CD4-positive, CD25-positive, alpha-beta regulatory T cell (primary cell): ENCODE measurements at regions not wholly inside any gene's neighbourhood (a gene's known extent, or its start where the extent isn't known, plus 50 kb on each side); places are given as distances from the start of the nearest gene placed in this dataset.

Experiments
- ATAC-seq, 2 donors: fragments of 150-1000 bp; cut with Tn5 transposase; one replicate each; pipeline ENCODE4 v1.10.0; 2021; ENCODE audit warnings: low read depth in 2 of 2, moderate number of reproducible peaks in 2 of 2, moderate library complexity in 1 of 2
- DNase-seq, 3 donors: peaks; one replicate each; pipeline versions ENCODE4 v3.0.0 to v3.0.0-alpha.2; 2012 to 2022; ENCODE audit warnings: mixed read lengths in 1 of 3
- H3K27ac ChIP-seq: one replicate; pipeline ENCODE4 v1.7.0; 2013; ENCODE audit warnings: mild to moderate bottlenecking, low read length; ENCODE audit not compliant: insufficient read depth, poor library complexity, severe bottlenecking
- H3K27me3 ChIP-seq: one replicate; pipeline ENCODE4 v1.7.0; 2013; ENCODE audit warnings: low read length; ENCODE audit not compliant: control insufficient read depth, insufficient read depth
- H3K36me3 ChIP-seq: one replicate; pipeline ENCODE4 v1.7.0; 2013; ENCODE audit warnings: mild to moderate bottlenecking, low read length, moderate library complexity; ENCODE audit not compliant: control insufficient read depth, insufficient read depth
- H3K4me1 ChIP-seq: 2 replicates; pipeline ENCODE4 v1.7.0; 2013; ENCODE audit warnings: mild to moderate bottlenecking, low read length; ENCODE audit not compliant: insufficient read depth, control insufficient read depth, poor library complexity, severe bottlenecking
- H3K4me3 ChIP-seq: one replicate; pipeline ENCODE4 v1.7.0; 2013; ENCODE audit warnings: low read depth, mild to moderate bottlenecking, low read length, moderate library complexity
- H3K9me3 ChIP-seq, 2 experiments: 1 replicate in 1 of 2; 2 replicates in 1 of 2; pipeline ENCODE4 v1.7.0; 2013; ENCODE audit warnings: low read length in 2 of 2, mild to moderate bottlenecking in 1 of 2, moderate library complexity in 1 of 2; ENCODE audit not compliant: control insufficient read depth in 2 of 2
- H3K27ac Mint-ChIP-seq, 3 donors: one replicate each; pipeline ENCODE4 v1.8.0; 2020 to 2022; ENCODE audit warnings: mild to moderate bottlenecking in 3 of 3, mixed read lengths in 3 of 3, moderate library complexity in 2 of 3
- H3K27me3 Mint-ChIP-seq: one replicate; pipeline ENCODE4 v1.8.0; 2022; ENCODE audit warnings: mild to moderate bottlenecking, mixed read lengths
- H3K36me3 Mint-ChIP-seq: one replicate; pipeline ENCODE4 v1.8.0; 2020; ENCODE audit warnings: mixed read lengths
- H3K4me1 Mint-ChIP-seq, 4 donors: one replicate each; pipeline ENCODE4 v1.8.0; 2020 to 2022; ENCODE audit warnings: mixed read lengths in 4 of 4, mild to moderate bottlenecking in 1 of 4
- H3K4me3 Mint-ChIP-seq, 4 donors: one replicate each; pipeline ENCODE4 v1.8.0; 2020 to 2022; ENCODE audit warnings: mild to moderate bottlenecking in 4 of 4, mixed read lengths in 4 of 4, moderate library complexity in 3 of 4
- H3K9me3 Mint-ChIP-seq, 7 donors: one replicate each; pipeline ENCODE4 v1.8.0; 2020 to 2022; ENCODE audit warnings: mixed read lengths in 7 of 7, mild to moderate bottlenecking in 3 of 7, moderate library complexity in 2 of 7

DNA sequence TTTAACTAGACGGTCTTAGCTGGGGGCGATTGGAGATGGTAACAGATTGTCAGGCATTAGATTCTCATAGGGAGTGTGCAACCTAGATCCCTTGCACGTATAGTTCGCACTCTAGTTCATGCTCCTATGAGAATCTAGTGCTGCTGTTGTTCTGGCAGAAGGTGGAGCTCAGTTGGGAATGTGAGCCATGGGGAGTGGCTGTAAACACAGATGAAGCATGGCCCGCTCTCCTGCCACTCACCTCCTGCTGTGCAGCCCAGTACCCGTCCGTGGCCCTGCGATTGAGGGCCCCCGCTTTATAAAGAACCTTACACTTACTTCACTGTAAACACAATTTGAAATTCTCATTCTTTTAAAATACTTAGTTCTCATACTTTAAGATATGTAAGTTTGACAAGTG is 339.4 kb downstream of the CDH26 start:
- H3K9me3 Mint-ChIP-seq = peaks cover 0 to 3% (median 0%) of the 10 kb centered on the region in 7 donors
- no peak overlapping the region for H3K4me3 ChIP-seq
- no peak overlapping the region for H3K27ac Mint-ChIP-seq
- peaks cover 7% of the 10 kb centered on the region for H3K27me3 Mint-ChIP-seq
- H3K4me1 Mint-ChIP-seq = peaks cover 0 to 7% (median 4%) of the 10 kb centered on the region in 4 donors
- no peaks in the 10 kb centered on the region for H3K4me1 ChIP-seq
- no peaks in the 10 kb centered on the region for H3K27me3 ChIP-seq
- DNase-seq (no peak), ATAC-seq (no peak)
- H3K27ac ChIP-seq = no peak overlapping the region
- no peaks in the 10 kb centered on the region for H3K9me3 ChIP-seq
- H3K36me3 ChIP-seq = no peaks in the 10 kb centered on the region
- no peak overlapping the region for H3K4me3 Mint-ChIP-seq
- H3K36me3 Mint-ChIP-seq = peaks cover 5% of the 10 kb centered on the region

DNA sequence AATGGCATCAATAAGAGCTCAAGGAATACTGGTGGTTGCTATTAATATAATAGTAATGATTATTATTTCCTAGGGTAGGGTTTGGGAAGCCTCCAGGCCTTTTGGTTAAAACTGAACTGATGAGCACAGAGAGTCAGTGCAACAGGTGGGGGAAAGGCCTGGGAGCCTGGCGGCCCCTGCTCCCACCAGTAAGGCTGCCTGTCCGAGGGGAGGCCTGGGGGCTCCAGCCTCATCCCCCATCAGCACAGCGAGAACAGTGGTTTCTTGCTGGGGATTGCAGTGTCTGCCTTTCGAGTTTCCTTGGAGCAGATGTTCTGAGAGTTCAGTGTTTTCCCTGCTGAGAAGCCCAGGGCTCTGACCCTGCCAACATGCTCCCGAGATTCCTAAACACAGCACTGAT is 340.4 kb downstream of the CDH26 start:
- H3K9me3 ChIP-seq = no peaks in the 10 kb centered on the region
- Mint-ChIP-seq H3K4me3 (no peak overlapping the region), H3K36me3 (peaks cover 5% of the 10 kb centered on the region)

DNA sequence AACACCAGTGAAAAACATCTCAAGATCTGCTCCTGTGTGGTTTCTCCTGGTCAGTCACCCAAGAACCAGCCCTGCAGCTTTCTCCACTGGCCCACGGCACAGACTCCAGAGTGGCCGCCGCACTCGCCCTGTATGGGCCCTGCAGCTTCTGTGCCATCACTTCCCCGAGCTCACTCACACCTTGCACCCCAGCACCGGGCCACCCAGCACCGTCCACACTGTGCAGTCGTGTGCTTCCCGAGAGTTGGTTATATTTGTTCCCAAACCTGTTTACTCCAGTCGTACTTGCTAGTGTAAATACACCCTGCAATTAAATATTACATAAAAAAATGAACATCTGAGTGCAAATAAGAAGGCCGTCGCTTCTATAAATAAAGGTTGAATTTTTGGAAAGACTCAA is 341.7 kb downstream of the CDH26 start:
- Mint-ChIP-seq H3K36me3 (peaks cover 4% of the 10 kb centered on the region), H3K4me3 (no peak overlapping the region), H3K27me3 (peaks cover 3% of the 10 kb centered on the region), H3K4me1 (peaks cover 0 to 3% (median 2%) of the 10 kb centered on the region in 4 donors), H3K27ac (no peak overlapping the region), H3K9me3 (peaks cover 0 to 3% (median 0%) of the 10 kb centered on the region in 7 donors)
- Histone ChIP-seq H3K27me3 (no peaks in the 10 kb centered on the region), H3K4me1 (no peaks in the 10 kb centered on the region), H3K27ac (no peak overlapping the region), H3K4me3 (no peak overlapping the region), H3K9me3 (no peaks in the 10 kb centered on the region), H3K36me3 (no peaks in the 10 kb centered on the region)
- ATAC-seq = no peak
- no peak for DNase-seq

More for the DNA sequence above, 340.4 kb downstream of the CDH26 start:
- no peaks in the 10 kb centered on the region for H3K4me1 ChIP-seq
- DNase-seq = no peak
- Mint-ChIP-seq H3K4me1 (peaks cover 0 to 7% (median 2%) of the 10 kb centered on the region in 4 donors), H3K27ac (no peak overlapping the region), H3K27me3 (peaks cover 7% of the 10 kb centered on the region), H3K9me3 (peaks cover 0 to 3% (median 0%) of the 10 kb centered on the region in 7 donors)
- H3K36me3 ChIP-seq = no peaks in the 10 kb centered on the region
- no peak overlapping the region for H3K27ac ChIP-seq
- no peak overlapping the region for H3K4me3 ChIP-seq
- no peaks in the 10 kb centered on the region for H3K27me3 ChIP-seq
- no peak for ATAC-seq

DNA sequence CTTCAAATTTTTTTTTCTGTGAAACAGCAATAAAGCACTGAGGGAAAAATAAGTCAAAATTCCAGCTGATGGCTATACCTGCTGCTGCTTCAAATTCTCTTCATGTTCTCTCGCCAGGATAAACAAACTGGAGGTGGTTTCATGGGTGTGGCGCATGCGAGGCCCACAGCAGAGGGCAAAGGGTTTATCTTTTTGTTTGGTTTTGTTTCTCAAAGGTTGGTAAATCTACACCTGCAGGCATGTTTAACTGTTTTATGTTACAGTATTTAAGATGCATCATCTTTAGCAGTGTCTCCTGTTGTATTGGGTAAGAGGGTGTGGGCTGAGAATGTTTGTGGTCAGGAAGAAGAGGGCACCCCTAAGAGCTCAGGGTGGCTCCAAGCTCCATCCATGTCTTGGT is 342.2 kb downstream of the CDH26 start:
- H3K4me3 Mint-ChIP-seq = no peak overlapping the region
- H3K4me1 ChIP-seq = no peaks in the 10 kb centered on the region
- peaks cover 0 to 3% (median 0%) of the 10 kb centered on the region in 4 donors for H3K4me1 Mint-ChIP-seq
- H3K27me3 ChIP-seq = no peaks in the 10 kb centered on the region
- H3K9me3 ChIP-seq = no peaks in the 10 kb centered on the region
- no peaks in the 10 kb centered on the region for H3K27me3 Mint-ChIP-seq
- H3K9me3 Mint-ChIP-seq = peaks cover 0 to 3% (median 0%) of the 10 kb centered on the region in 7 donors
- ATAC-seq (no peak), DNase-seq (no peak)
- H3K27ac ChIP-seq = no peak overlapping the region
- no peak overlapping the region for H3K4me3 ChIP-seq
- H3K36me3 ChIP-seq = no peaks in the 10 kb centered on the region
- no peak overlapping the region for H3K27ac Mint-ChIP-seq
- H3K36me3 Mint-ChIP-seq = peaks cover under 1% of the 10 kb centered on the region

DNA sequence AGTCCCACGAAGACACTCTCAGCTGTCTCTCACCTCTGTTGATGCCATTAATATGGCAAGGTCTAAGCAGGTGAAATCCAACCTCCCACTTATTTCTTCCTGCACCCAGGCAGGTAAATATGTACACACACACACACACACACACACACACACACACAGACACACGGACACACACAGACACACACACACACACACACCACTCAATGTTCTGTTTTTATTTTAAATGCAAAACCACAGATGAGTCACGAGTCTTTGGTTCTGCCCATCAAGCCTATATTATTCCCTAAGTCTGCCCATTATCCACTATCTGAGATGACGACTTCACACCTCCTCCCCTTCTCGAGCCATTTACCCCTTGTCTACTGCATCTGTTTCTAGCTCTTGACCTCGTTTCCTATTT is 344.7 kb downstream of the CDH26 start:
- no peaks in the 10 kb centered on the region for H3K27me3 ChIP-seq
- H3K9me3 Mint-ChIP-seq = peaks cover 0 to 3% (median 0%) of the 10 kb centered on the region in 7 donors
- ATAC-seq = no peak

DNA sequence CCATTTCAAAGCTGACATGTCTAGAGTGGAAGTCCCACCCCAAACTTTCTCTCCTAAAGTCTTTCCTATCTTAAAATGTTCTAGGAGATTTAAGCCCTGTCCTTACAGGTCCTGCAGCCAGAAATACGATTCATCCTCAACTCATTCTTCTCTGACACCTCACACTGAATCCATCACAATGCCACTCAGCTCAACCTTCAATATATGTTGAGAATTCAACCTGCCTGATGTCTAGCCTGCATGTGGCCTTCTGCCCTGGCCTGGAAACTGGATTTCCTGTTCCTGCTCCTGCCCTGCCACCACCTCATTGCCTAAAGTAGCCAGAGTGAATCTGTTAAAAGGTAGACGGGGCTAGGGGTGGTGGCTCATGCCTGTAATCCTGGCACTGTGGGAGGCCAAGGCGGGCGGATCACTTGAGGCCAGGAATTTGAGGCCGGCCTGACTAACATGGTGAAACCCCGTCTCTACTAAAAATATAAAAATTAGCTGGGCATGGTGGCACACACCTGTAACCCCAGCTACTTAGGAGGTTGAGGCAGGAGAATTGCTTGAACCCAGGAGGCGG is 345.9 kb downstream of the CDH26 start:
- Histone ChIP-seq H3K9me3 (no peaks in the 10 kb centered on the region), H3K4me1 (no peaks in the 10 kb centered on the region), H3K27ac (no peak overlapping the region), H3K4me3 (no peak overlapping the region), H3K27me3 (no peaks in the 10 kb centered on the region), H3K36me3 (no peaks in the 10 kb centered on the region)
- H3K27ac Mint-ChIP-seq = no peak overlapping the region
- DNase-seq (no peak), ATAC-seq (no peak)
- H3K36me3 Mint-ChIP-seq = no peaks in the 10 kb centered on the region
- peaks cover 5% of the 10 kb centered on the region for H3K27me3 Mint-ChIP-seq
- no peaks in the 10 kb centered on the region for H3K9me3 Mint-ChIP-seq
- peaks cover 0 to 3% (median 0%) of the 10 kb centered on the region in 4 donors for H3K4me1 Mint-ChIP-seq
- H3K4me3 Mint-ChIP-seq = no peak overlapping the region

More for the DNA sequence above, 344.7 kb downstream of the CDH26 start:
- DNase-seq = no peak
- Mint-ChIP-seq H3K36me3 (no peaks in the 10 kb centered on the region), H3K27ac (no peak overlapping the region), H3K4me3 (no peak overlapping the region), H3K4me1 (peaks cover 0 to 3% (median 0%) of the 10 kb centered on the region in 4 donors), H3K27me3 (peaks cover 5% of the 10 kb centered on the region)
- Histone ChIP-seq H3K27ac (no peak overlapping the region), H3K36me3 (no peaks in the 10 kb centered on the region), H3K4me3 (no peak overlapping the region), H3K9me3 (no peaks in the 10 kb centered on the region), H3K4me1 (no peaks in the 10 kb centered on the region)

DNA sequence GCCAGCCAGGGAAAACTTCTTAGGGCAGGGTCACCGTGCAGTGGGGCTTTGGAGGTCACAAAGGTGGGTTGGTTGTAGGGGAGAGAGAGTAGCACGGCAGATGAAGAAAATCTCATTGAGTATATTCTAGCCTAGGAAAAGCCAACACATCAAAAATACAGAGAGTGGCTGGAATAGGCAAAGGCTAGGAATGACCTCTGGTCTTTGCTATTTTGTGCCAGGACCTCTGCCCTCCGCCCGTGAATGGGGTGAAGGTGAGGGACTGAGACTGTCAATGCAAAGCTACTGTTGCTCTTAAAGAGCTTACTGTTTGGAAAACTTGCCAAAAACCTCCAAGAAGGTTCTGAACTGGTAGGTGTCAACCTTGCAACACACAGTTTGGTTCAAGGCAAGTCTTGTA is 346.7 kb downstream of the CDH26 start:
- peaks cover 5% of the 10 kb centered on the region for H3K27me3 Mint-ChIP-seq
- no peak overlapping the region for H3K27ac ChIP-seq
- no peak overlapping the region for H3K4me3 Mint-ChIP-seq
- no peak for ATAC-seq
- no peak overlapping the region for H3K4me3 ChIP-seq
- H3K27ac Mint-ChIP-seq = peak overlapping the region in 1 of 3 donors; percentile 12
- no peaks in the 10 kb centered on the region for H3K9me3 Mint-ChIP-seq
- H3K9me3 ChIP-seq = no peaks in the 10 kb centered on the region
- H3K4me1 Mint-ChIP-seq = peaks cover 0 to 3% (median 0%) of the 10 kb centered on the region in 4 donors
- no peak for DNase-seq
- no peaks in the 10 kb centered on the region for H3K36me3 Mint-ChIP-seq
- no peaks in the 10 kb centered on the region for H3K4me1 ChIP-seq
- H3K27me3 ChIP-seq = no peaks in the 10 kb centered on the region
- no peaks in the 10 kb centered on the region for H3K36me3 ChIP-seq

DNA sequence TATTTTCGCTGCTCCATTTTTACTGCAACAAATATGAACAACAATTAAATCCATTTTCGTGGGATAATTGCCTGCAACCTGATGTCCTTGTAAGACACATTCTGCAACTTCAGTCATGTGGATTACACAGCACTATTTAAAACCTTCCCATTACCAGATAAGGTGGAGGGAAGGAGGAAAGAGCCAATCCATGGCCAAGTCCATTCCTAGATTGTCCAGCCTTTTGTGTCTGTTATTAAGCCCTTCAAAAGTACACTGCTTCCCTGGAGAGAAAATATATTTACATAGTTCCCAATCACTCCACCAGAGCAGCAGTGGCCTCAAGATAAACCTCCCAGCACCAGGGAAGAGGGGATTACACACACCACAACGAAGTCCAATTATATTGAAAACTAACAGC is 347.9 kb downstream of the CDH26 start:
- no peaks in the 10 kb centered on the region for H3K4me1 Mint-ChIP-seq
- DNase-seq = no peak

More for the DNA sequence above, 347.9 kb downstream of the CDH26 start:
- H3K9me3 Mint-ChIP-seq = no peaks in the 10 kb centered on the region
- H3K36me3 Mint-ChIP-seq = no peaks in the 10 kb centered on the region
- H3K27me3 ChIP-seq = no peaks in the 10 kb centered on the region
- H3K36me3 ChIP-seq = no peaks in the 10 kb centered on the region
- H3K9me3 ChIP-seq = no peaks in the 10 kb centered on the region
- H3K4me1 ChIP-seq = no peaks in the 10 kb centered on the region
- no peak overlapping the region for H3K27ac Mint-ChIP-seq
- no peak overlapping the region for H3K4me3 ChIP-seq
- peaks cover 5% of the 10 kb centered on the region for H3K27me3 Mint-ChIP-seq
- no peak for ATAC-seq
- no peak overlapping the region for H3K4me3 Mint-ChIP-seq
- H3K27ac ChIP-seq = no peak overlapping the region
